ENCODE measurements at regions not wholly inside any gene's neighbourhood (a gene's known extent, or its start where the extent isn't known, plus 50 kb on each side); places are given as distances from the start of the nearest gene placed in this dataset.
"Not testable (repeated sequence)": the region's sequence is repeated elsewhere in the genome, so short reads cannot be mapped to it uniquely, and the experiment has no call there.

DNA sequence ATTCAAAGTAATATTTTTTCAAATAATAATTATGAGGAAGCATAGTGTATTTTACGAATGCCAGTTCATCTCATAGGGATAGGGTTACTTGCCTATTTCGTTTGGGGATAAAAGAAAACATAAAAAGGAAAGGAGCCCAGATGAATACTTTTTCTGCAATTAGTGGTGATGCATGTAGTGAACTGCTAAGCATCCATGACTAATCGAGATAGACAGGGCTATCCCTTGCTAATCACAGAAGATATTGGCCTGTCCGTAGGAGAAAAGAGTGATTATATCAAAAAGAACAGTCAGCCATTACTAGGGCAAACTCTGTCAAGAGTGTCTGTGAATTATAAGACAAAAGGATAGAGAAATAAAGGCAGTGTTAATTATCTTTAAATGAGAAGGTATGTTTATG is 746.1 kb downstream of the C4orf33 start:
- intact Hi-C loops (cut with DNase I) = no loop called here
- no peaks in the 10 kb centered on the region for H3K36me3 ChIP-seq
- 72% methylated on average over 4 of the region's 4 CpGs for WGBS
- no peak overlapping the region for H3K4me3 ChIP-seq
- no peaks in the 10 kb centered on the region for H3K9me3 ChIP-seq
- H3K4me1 ChIP-seq = no peaks in the 10 kb centered on the region
- no peak for TF ChIP-seq POLR2A (IDR thresholded peaks at IDR 0.05; ENCODE audit: low read depth)
- TF ChIP-seq EP300 (IDR thresholded peaks at IDR 0.05) = no peak
- H3K27ac ChIP-seq (replicated peaks in 1 of 4) = no peak overlapping the region
- DNase-seq (ENCODE audit: extremely low spot score) = no peak
- H3K27me3 ChIP-seq = no peaks in the 10 kb centered on the region

DNA sequence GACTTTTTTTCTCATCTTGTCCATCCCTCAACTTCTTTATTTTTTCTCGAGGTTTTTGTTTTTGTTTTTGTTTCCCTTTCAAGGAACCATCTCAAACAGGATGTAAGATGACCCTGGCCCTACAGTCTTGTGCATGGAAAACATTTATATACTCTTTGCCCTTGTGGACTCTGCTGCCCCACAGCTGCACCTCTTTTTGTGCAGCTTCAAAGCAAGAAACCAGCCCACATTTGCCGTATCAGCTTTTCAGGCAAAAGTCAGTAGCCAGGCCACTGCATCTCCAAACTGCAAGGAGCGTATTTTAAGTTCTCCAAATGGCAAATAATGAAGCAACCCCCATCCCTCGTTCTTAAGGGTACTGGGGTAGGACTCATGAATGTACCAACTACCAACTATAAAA is 756.5 kb downstream of the C4orf33 start:
- Histone ChIP-seq H3K9me3 (no peaks in the 10 kb centered on the region), H3K27me3 (no peaks in the 10 kb centered on the region), H3K4me3 (no peak overlapping the region), H3K4me1 (no peaks in the 10 kb centered on the region), H3K27ac (replicated peaks in 1 of 4) (no peak overlapping the region), H3K36me3 (no peaks in the 10 kb centered on the region)
- WGBS = 73% methylated on average over 4 of the region's 4 CpGs
- TF ChIP-seq POLR2AphosphoS5 (IDR thresholded peaks at IDR 0.05) (no peak), POLR2A (IDR thresholded peaks at IDR 0.05; ENCODE audit: low read depth) (no peak), EP300 (IDR thresholded peaks at IDR 0.05) (no peak)
- TF ChIP-seq, protein P1, sequence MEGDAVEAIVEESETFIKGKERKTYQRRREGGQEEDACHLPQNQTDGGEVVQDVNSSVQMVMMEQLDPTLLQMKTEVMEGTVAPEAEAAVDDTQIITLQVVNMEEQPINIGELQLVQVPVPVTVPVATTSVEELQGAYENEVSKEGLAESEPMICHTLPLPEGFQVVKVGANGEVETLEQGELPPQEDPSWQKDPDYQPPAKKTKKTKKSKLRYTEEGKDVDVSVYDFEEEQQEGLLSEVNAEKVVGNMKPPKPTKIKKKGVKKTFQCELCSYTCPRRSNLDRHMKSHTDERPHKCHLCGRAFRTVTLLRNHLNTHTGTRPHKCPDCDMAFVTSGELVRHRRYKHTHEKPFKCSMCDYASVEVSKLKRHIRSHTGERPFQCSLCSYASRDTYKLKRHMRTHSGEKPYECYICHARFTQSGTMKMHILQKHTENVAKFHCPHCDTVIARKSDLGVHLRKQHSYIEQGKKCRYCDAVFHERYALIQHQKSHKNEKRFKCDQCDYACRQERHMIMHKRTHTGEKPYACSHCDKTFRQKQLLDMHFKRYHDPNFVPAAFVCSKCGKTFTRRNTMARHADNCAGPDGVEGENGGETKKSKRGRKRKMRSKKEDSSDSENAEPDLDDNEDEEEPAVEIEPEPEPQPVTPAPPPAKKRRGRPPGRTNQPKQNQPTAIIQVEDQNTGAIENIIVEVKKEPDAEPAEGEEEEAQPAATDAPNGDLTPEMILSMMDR (IDR thresholded peaks at IDR 0.05) = no peak
- intact Hi-C loops (cut with DNase I) = no loop called here
- no peak for DNase-seq (ENCODE audit: extremely low spot score)

DNA sequence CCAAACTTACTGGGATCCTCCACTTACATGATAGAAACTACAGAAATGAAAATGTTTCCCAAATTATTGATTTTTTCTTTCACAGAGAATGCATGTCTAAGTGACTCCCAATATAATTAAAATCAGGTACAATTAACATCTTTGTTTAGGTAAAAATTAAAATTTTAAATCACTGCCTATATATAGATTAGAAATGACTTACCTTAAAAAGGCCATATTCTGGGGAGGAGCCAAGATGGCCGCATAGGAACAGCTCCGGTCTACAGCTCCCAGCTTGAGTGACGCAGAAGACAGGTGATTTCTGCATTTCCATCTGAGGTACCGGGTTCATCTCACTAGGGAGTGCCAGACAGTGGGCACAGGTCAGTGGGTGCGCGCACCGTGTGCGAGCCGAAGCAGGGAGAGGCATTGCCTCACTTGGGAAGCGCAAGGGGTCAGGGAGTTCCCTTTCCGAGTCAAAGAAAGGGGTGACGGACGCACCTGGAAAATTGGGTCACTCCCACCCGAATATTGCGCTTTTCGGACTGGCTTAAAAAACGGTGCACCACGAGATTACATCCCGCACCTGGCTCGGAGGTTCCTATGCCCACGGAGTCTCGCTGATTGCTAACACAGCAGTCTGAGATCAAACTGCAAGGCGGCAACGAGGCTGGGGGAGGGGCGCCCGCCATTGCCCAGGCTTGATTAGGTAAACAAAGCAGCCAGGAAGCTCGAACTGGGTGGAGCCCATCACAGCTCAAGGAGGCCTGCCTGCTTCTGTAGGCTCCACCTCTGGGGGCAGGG is 757.9 kb downstream of the C4orf33 start:
- H3K27ac ChIP-seq (replicated peaks in 1 of 4); H3K4me3 ChIP-seq; intact Hi-C loops (cut with DNase I); H3K27me3 ChIP-seq; DNase-seq (ENCODE audit: extremely low spot score); H3K4me1 ChIP-seq; H3K9me3 ChIP-seq; H3K36me3 ChIP-seq: not testable (repeated sequence)
- 94% methylated on average over 19 of the region's 27 CpGs for WGBS

DNA sequence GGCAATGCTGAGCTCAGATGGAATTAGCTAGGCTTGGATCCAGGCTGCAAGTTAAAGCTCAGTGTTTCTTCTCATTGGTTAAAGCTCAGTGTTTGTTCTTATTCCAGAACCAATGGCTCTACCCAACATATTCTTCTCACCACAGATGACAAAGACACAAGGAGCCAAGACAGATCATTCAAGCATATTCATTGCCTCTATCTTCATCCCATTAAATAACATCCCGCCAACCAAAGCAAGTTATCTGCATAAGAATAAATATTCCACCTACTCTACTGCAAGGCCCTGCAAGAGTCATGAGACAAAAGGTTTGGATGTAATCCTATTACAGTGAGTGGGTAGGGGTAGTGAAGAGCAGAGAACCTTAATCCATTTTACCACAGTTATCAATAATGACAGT is 766.5 kb downstream of the C4orf33 start:
- Histone ChIP-seq H3K9me3 (no peaks in the 10 kb centered on the region), H3K4me3 (no peak overlapping the region), H3K36me3 (no peaks in the 10 kb centered on the region), H3K27me3 (no peaks in the 10 kb centered on the region), H3K27ac (replicated peaks in 1 of 4) (no peak overlapping the region), H3K4me1 (no peaks in the 10 kb centered on the region)
- intact Hi-C loops (cut with DNase I) = no loop called here
- WGBS = 90% methylated on average over 1 of the region's 1 CpG
- no peak for DNase-seq (ENCODE audit: extremely low spot score)
- TF ChIP-seq, protein P1 (IDR thresholded peaks at IDR 0.05) = no peak
- TF ChIP-seq EP300 (IDR thresholded peaks at IDR 0.05) = no peak
- TF ChIP-seq POLR2AphosphoS5 (IDR thresholded peaks at IDR 0.05) = no peak
- TF ChIP-seq POLR2A (IDR thresholded peaks at IDR 0.05; ENCODE audit: low read depth) = no peak

DNA sequence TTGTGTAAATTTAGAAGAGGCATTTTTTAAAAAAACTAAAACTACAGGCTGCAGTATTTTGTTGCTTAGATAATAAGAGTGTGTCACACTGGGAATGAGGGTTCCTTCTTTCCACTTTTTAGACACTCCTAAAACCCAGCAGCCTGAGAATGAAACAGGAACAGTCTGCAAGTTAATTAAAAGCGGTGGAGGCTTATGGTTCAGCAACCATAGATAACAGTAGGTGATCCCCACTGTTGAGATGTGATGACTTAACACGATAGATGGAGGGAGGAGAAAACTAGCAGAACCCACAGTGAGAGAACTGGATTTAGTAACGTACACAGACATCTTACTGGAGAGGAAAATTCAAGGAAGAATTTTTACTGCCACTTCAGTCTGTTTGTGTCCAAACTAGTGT is 767.3 kb downstream of the C4orf33 start:
- no peak for TF ChIP-seq POLR2AphosphoS5 (IDR thresholded peaks at IDR 0.05)
- TF ChIP-seq EP300 (IDR thresholded peaks at IDR 0.05) = no peak
- no peak for TF ChIP-seq POLR2A (IDR thresholded peaks at IDR 0.05; ENCODE audit: low read depth)
- TF ChIP-seq, protein P1 (IDR thresholded peaks at IDR 0.05) = no peak
- Histone ChIP-seq H3K9me3 (no peaks in the 10 kb centered on the region), H3K4me1 (no peaks in the 10 kb centered on the region), H3K27ac (replicated peaks in 1 of 4) (no peak overlapping the region), H3K36me3 (no peaks in the 10 kb centered on the region), H3K4me3 (no peak overlapping the region), H3K27me3 (no peaks in the 10 kb centered on the region)
- WGBS = 71% methylated on average over 3 of the region's 3 CpGs
- DNase-seq (ENCODE audit: extremely low spot score) = no peak
- intact Hi-C loops (cut with DNase I) = no loop called here

DNA sequence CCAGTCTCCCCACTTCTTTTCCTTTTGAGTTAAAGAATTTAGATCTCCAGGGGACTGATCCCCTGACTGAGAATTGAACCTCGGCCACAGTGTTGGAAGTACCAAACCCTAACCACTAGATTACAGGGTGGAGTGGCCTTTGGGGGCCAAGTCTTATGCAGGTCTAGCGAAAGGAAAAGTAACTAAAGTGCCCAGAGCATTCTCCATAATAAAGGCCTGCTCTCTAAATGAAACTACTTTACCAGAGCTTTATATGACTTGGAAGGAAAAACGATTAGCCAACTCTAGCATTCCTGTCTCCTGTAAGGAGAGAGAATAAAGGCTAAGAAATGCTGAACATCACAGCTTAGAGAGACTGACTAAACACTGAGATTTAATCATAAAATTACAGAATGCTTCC is 788.0 kb downstream of the C4orf33 start:
- no peak overlapping the region for H3K4me3 ChIP-seq
- no peaks in the 10 kb centered on the region for H3K36me3 ChIP-seq
- no peaks in the 10 kb centered on the region for H3K4me1 ChIP-seq
- no peak for TF ChIP-seq EP300 (IDR thresholded peaks at IDR 0.05)
- TF ChIP-seq POLR2AphosphoS5 (IDR thresholded peaks at IDR 0.05) = no peak
- TF ChIP-seq POLR2A (IDR thresholded peaks at IDR 0.05; ENCODE audit: low read depth) = no peak
- TF ChIP-seq, protein P1 (IDR thresholded peaks at IDR 0.05) = no peak
- H3K9me3 ChIP-seq = peaks cover 0 to 15% (median 1%) of the 10 kb centered on the region in 4 donors
- no peak for DNase-seq (ENCODE audit: extremely low spot score)
- H3K27me3 ChIP-seq = no peaks in the 10 kb centered on the region
- no peak overlapping the region for H3K27ac ChIP-seq (replicated peaks in 1 of 4)
- WGBS = 76% methylated on average over 3 of the region's 3 CpGs
- intact Hi-C loops (cut with DNase I) = no loop called here
